OCI-LY1 (cell line): ENCODE measurements at regions not wholly inside any gene's neighbourhood (a gene's known extent, or its start where the extent isn't known, plus 50 kb on each side); places are given as distances from the start of the nearest gene placed in this dataset.

Experiments
- EZH2 ChIP-seq: fragments of 200-600 bp; sonication (generic), shearing (Covaris generic); IDR thresholded peaks from 2 replicates; pipeline ENCODE4 v1.8.0; 2017; ENCODE audit warnings: borderline replicate concordance, mixed run types, mild to moderate bottlenecking, antibody characterized with exemption, low read length, moderate library complexity, mixed read lengths
- TF ChIP-seq, protein P1 (sequence below): fragments of 200-600 bp; sonication (generic), shearing (Covaris generic); IDR thresholded peaks from 2 replicates; pipeline ENCODE4 v1.5.1; 2017; ENCODE audit warnings: mild to moderate bottlenecking, antibody characterized with exemption, low read length, moderate library complexity, mixed read lengths

DNA sequence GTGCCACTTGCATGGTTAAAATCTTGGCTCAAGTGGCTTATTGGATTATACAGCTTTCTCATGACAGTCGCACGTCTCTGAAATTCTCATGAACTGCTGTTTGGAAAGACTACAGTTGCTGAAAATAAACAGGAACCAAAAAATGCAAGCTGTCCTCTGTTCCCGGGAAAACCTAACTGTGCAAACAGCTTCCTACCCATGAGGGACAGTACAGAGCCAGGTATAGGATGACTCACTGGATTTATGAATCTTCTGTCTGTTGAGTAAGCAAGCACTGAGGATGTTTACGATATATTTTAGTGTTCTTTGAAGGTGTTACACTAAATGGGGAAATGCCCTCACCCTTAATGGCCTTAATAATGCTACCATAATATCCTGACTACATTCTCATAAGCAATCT is 380.3 kb upstream of the TNC start:
- TF ChIP-seq, protein P1, sequence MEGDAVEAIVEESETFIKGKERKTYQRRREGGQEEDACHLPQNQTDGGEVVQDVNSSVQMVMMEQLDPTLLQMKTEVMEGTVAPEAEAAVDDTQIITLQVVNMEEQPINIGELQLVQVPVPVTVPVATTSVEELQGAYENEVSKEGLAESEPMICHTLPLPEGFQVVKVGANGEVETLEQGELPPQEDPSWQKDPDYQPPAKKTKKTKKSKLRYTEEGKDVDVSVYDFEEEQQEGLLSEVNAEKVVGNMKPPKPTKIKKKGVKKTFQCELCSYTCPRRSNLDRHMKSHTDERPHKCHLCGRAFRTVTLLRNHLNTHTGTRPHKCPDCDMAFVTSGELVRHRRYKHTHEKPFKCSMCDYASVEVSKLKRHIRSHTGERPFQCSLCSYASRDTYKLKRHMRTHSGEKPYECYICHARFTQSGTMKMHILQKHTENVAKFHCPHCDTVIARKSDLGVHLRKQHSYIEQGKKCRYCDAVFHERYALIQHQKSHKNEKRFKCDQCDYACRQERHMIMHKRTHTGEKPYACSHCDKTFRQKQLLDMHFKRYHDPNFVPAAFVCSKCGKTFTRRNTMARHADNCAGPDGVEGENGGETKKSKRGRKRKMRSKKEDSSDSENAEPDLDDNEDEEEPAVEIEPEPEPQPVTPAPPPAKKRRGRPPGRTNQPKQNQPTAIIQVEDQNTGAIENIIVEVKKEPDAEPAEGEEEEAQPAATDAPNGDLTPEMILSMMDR: no peak
- no peak for TF ChIP-seq EZH2
